Fibroblast of peridontal ligament (primary cell): ENCODE measurements at regions not wholly inside any gene's neighbourhood (a gene's known extent, or its start where the extent isn't known, plus 50 kb on each side); places are given as distances from the start of the nearest gene placed in this dataset.

Experiments
- DNase-seq: peaks from one replicate; pipeline ENCODE4 v3.0.0-alpha.2; 2010; ENCODE audit errors: extremely low read depth

- no peak for DNase-seq
Measured at GRCh38 chr18:75533950-75534349, 106.4 kb upstream of the SMIM21 start.

GRCh38 chr18:75533209-75533608 lies 105.7 kb upstream of the SMIM21 start:
- DNase-seq: no peak

DNA sequence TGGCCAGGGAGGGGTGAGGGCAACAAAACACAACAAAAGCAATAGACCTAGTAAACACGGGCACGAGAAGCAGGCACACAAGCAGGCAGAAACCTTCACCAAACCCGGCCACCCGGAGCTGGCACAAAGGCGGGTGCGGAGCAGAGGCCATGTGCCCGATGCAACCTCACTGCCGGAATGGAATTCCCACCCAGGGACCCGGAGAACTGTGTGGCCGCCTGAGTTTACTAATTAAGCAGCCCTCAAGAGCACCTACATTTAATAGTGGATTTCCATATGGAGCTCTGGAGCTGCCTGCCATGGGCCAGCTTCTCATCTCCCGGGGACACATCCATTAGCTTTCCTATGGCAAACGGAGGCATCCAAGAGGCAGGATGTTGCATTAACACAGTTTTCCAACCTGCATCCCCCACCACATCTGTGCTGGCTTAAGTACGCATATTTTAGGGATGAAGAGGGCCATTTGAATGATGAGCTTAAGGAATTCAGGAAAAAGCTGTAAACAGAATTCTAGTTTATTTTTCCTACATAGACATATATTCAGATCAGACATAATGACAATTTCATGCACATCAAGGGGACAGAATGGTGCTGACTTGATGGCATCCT lies 104.5 kb upstream of the SMIM21 start:
- no peak for DNase-seq

DNA sequence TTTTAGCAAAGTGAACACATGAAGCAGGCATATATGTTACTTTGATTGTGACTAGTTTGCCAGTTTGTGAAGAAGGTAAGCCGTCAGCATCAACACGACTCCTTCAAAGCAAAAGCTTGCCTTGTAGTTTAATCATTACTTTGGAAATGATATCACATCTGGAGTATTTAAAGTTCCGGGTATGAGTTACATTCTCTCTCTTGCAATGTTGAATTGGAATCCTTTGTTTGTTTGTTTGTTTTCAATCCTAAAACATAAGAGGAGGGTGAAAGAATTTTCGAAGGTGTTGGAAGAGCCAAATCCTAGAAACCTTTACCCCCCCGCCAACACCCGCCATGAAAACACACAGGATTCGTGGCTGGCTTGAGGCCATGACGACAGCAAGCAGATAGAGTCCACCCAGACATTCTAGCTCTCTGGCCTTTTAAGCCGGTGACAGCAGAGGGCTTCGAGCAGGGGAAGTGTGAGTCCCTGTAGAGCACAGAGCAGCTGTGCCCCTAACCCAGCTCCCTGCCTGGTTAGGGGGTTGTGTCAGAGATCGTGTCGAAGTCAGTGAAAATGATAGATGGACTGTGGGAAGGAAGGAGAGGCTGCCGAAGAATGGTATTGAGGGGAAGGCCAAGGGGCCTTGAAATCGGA lies 103.8 kb upstream of the SMIM21 start:
- no peak for DNase-seq

GRCh38 chr18:75530566-75531211 lies 103.2 kb upstream of the SMIM21 start:
- no peak for DNase-seq

GRCh38 chr18:75530118-75530517 lies 102.6 kb upstream of the SMIM21 start:
- DNase-seq: no peak

DNA sequence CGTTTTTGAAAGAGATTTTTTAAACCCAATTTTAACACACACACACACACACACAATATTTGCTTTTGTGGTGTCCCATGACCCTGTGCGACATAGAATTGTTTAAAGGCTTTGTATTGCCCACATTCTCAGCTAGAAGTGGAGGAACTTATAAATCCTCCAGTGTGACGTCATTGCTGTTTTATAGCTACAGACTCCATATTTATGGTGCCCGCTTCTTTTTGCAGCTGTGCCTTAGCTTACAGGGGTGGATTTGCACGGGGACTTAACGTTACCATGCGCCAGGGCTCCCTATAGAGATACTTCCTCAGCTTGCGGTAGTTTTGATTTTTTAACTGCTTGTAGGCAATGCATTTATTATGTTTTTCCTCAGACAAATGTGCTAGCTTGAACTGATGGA lies 101.9 kb upstream of the SMIM21 start:
- no peak for DNase-seq

DNA sequence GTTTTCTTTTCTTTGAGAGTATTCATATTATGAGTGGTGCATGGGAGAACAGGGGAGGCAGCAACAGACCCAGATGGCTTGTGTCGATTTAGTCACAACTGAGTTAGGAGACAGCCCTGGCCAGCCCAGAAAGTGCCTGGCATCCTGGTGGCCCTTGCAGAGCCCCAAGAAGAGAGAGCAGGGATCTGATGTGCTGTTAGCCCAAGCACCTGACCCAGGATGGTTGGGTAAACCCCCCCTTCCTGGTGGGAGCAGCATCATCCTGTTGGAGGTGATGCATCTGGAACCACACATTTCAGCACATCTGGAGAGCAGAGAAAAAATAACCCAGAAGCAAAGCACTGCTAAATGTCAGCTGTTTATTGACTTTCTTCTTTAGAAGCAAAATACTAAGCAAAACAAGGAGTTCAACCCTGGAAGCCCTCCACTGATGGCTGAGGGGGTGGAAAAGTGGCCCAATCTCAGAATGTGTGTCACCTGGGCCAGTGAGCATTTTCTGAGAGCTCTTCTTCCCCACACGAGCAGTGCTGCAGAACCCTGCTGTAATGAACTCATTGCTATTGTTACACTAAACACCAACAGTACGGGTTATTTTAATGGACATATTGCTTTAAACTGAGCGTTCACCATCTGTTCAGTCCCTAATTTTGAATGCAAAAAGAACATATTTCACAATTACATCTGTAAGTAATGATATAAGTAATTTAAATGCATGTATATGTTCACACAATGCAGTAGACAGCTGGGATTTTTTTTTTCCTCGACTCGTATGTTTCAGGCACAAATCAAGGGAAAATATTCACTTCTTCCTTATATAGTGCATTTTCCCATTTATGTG lies 100.6 kb upstream of the SMIM21 start:
- DNase-seq: no peak

- no peak for DNase-seq
Measured at GRCh38 chr18:75526038-75526437, 98.5 kb upstream of the SMIM21 start.

DNA sequence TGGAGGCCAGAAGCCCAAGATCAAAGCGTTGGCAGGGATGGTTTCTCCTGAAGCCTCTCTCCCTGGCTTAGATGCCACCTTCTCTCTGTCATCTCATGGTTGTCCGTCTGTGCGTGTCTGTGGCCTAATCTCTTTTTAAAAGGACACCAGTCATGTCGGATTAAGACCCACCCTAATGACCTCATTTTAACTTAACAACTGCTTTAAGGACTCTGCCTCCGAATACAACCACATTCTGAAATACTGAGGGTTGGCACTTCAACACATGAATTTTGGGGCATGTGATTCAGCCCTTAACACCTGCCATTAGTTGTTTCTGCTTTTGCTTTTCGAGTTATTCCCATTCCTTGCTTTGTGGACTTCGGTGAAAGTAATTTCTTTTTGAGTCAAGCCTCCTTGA lies 97.8 kb upstream of the SMIM21 start:
- no peak for DNase-seq

DNA sequence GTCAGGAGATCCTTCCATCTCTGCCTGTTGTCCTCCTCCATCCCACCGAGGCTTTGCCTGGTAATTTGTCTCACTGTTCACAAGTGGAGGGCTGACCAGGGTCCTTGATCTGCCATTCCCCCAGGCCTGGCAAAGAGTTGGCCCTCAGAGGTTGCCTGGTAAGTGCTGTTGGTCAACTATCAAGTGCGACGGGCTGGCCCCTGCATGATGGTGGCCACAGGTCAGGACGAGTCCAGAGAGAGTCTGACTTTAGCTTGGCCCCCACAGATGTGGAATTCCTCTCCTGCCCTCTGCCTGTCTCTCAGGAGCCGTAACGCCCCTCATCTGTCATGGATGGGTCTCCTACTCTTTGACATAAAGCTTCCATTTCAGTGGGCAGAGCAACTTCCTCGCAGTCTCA lies 97.3 kb upstream of the SMIM21 start:
- no peak for DNase-seq

DNA sequence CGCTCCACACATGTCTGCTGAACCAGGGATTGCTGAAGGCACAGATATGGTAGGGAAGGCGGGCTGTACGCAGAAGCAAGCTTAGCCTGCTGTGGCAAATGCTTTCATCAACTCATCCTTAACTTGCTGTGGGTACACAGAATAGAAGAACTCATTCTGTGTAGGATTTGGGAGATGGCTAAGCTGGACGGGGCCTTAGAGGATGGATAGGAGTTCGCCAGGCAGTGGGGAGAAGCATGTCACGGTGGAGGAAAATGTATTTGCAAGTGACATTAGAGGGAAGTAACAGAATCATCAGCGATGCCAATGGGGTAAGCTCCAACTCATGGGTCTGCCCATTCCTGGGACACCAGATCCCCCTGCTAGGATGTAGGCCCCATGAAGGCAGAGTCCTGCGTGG lies 96.7 kb upstream of the SMIM21 start:
- no peak for DNase-seq

GRCh38 chr18:75521816-75522215 lies 94.3 kb upstream of the SMIM21 start:
- DNase-seq: no peak

DNA sequence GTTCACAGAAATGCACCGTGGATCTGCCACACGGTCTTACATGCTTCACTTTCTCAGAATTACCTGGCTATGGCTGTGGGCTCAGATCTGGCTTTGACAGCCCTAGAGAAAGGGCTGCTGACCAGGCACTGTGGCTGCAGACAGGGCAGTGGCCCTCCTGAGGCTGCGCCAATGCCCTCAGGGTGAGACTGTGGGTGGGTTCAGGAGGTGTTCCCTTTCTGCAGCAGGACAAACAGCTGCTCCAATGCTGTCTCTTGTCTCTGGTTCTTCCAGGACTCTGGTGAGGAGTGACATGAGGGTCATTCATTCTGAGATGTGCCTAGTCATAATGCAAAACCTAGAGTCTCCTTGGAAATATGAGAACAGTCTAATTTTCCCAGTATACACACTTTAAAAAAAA lies 90.5 kb upstream of the SMIM21 start:
- DNase-seq: no peak

- DNase-seq: no peak
Measured at GRCh38 chr18:75517286-75517685, 89.8 kb upstream of the SMIM21 start.

- peak; percentile 19 for DNase-seq
Measured at GRCh38 chr18:75507636-75508035, 80.1 kb upstream of the SMIM21 start.

DNA sequence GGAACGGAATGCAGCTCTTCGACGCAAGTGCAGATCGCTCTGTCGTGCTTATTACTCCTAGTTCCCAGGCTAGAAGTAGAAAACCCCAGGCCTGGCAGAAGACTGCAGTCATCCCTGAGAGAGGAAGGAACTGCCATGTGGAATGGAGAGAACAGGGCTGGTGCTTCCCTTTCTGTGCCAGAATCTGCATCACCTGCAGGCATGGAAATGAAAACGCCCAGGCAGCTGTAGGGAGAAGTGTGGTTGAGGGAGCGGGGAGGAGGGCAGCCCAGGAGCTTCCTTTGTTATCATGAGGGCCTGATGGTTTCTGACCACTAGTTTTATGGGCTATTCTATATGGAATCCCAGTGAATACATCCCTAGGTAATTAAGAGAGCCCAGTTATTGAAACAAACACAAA lies 79.4 kb upstream of the SMIM21 start:
- DNase-seq: no peak

- no peak for DNase-seq
Measured at GRCh38 chr18:75504469-75504868, 77.0 kb upstream of the SMIM21 start.

DNA sequence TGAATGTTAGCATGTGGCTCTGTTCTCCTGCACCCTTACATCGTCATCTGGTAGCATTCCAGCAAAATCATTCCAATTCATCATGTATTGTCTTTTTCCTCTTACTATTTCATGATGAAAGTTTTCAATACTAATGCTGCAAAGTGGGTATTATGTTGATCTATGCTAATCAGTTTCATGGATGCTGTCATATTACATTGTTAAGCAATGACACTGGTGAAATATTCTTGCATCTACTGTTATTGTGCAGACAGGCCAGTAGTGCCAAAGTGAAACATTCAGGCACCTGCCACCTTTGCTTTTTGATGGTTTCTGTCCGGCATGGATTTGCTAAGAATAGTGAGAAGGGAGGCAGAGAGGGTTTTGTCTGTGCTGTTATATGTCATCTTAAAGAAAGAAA lies 76.1 kb upstream of the SMIM21 start:
- no peak for DNase-seq

GRCh38 chr18:75502286-75502685 lies 74.8 kb upstream of the SMIM21 start:
- DNase-seq: no peak

GRCh38 chr18:75500545-75500944 lies 73.0 kb upstream of the SMIM21 start:
- DNase-seq: no peak

DNA sequence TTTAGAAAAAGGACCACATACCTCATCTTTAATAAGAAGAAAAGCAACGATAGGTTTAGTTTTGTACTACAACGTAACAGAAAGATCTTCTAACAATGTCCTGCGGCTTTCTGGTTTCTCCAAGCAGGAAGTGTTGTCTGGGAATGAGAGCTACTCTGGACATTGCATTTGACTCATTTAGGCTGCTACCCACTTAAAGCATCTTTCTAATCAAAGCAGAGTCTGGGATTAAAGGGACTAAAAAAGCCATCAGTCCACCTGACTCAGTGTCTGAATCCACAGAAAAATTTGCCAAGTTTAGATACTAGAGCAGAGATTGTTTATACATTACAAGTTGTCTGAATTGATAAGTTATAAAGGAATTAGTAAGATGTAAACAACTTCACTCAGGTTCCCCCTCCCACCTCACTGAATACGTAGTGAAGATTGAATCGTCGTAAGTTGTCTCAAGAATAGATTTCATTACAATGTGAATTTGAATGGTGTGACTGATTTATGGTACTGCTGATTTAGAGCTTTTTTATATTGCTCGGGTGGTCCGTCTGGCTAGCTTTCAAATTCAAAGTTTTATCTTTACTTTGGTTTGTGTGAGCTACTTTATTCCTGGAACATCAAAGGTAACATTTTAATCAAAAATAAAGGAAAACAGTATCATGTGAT lies 70.2 kb upstream of the SMIM21 start:
- DNase-seq: no peak
